ENCODE measurements at regions not wholly inside any gene's neighbourhood (a gene's known extent, or its start where the extent isn't known, plus 50 kb on each side); places are given as distances from the start of the nearest gene placed in this dataset.

DNA sequence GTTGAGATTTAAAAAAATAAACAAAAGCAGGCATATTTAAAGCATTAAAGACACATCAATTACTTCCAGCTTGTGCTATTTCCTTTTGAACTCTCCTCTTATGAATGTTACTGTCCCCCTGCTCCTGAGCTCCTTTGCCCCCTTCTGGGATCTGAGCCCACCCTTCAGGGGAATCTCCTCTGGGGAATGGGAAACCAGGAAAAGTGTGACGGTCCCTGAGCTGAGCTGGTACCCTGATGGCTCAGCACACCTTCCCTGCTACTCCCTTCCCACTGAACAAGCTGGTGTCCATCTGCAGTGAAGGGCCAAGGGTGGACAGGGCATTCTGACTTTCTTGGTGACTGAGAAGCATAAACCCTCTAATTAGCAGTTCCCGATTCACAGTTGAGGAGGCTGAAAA lies 356.3 kb downstream of the PTEN start:
- no peaks in the 10 kb centered on the region for H3K4me1 ChIP-seq (ENCODE audit: control insufficient read depth, low read length)
- H3K27ac ChIP-seq (ENCODE audit: low read depth, low read length), result no peak overlapping the region
- no peaks in the 10 kb centered on the region for H4K20me1 ChIP-seq (ENCODE audit: control insufficient read depth, insufficient read depth, low read depth, low read length)
- no peaks in the 10 kb centered on the region for H3K79me2 ChIP-seq (ENCODE audit: control insufficient read depth, low read length)
- no peaks in the 10 kb centered on the region for H3K27me3 ChIP-seq (ENCODE audit: control insufficient read depth, low read length)
- H3K4me3 ChIP-seq (ENCODE audit: low read length), result no peak overlapping the region
- TF ChIP-seq, protein P1, sequence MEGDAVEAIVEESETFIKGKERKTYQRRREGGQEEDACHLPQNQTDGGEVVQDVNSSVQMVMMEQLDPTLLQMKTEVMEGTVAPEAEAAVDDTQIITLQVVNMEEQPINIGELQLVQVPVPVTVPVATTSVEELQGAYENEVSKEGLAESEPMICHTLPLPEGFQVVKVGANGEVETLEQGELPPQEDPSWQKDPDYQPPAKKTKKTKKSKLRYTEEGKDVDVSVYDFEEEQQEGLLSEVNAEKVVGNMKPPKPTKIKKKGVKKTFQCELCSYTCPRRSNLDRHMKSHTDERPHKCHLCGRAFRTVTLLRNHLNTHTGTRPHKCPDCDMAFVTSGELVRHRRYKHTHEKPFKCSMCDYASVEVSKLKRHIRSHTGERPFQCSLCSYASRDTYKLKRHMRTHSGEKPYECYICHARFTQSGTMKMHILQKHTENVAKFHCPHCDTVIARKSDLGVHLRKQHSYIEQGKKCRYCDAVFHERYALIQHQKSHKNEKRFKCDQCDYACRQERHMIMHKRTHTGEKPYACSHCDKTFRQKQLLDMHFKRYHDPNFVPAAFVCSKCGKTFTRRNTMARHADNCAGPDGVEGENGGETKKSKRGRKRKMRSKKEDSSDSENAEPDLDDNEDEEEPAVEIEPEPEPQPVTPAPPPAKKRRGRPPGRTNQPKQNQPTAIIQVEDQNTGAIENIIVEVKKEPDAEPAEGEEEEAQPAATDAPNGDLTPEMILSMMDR (IDR thresholded peaks at IDR 0.05; ENCODE audit: low read depth, low read length, poor library complexity, severe bottlenecking), result no peak
- TF ChIP-seq EZH2phosphoT487 (IDR thresholded peaks at IDR 0.05; ENCODE audit: borderline replicate concordance, low read length), result no peak
- H3K4me2 ChIP-seq (ENCODE audit: low read length), result no peak overlapping the region
- H3K9me3 ChIP-seq (ENCODE audit: control insufficient read depth, insufficient read depth, low read length), result no peaks in the 10 kb centered on the region
- H3K36me3 ChIP-seq (ENCODE audit: control insufficient read depth, low read length), result no peaks in the 10 kb centered on the region
- no peaks in the 10 kb centered on the region for H3F3A ChIP-seq (ENCODE audit: control insufficient read depth, insufficient read depth)
- no peaks in the 10 kb centered on the region for H3K9me2 ChIP-seq (replicated peaks; ENCODE audit: control insufficient read depth, low read length)

DNA sequence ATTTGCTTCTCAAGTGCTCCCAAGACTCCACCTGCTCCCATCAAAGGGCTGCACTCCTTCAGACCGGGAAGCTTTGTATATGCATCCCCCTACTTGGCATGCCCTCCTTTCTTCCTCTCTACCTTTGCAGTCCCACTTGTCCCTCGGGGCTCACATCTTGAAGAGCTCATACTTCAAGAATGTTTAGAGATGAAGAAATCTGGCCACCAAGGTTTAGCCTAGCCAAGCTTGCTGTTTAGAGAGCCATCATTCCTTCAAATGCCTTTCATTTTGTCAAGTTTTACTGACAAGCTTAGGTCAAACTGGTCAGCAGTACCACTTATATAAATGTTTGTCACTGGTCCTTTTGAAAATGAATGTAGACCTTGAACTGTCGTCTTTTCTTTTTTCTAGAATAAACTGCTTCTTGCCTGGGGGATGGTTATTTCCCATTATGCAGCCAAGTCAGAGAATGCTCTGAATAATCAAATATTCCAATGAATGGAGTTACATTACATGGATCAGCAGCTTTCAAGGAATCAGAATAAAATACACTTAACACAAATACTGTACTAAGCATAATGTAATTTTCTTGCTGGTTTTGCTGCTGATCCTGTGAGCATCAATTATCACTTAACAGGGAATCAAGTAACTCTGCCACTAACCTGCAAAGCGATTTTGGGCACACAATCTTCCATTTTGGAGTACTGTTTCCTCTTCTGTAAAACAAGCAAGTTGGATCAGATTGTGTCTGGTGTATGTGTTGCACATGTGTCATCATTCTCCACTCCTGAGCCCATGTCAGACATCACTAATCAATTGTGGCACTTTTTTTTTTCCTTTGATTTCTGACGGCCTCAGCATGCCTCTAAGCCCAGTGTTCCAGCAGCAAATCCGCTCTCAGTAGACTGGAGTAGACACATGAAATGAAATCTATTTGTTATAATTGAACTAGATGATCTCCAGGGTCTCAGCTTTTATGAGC lies 357.9 kb downstream of the PTEN start:
- no peaks in the 10 kb centered on the region for H4K20me1 ChIP-seq (ENCODE audit: control insufficient read depth, insufficient read depth, low read depth, low read length)
- no peak overlapping the region for H3K27ac ChIP-seq (ENCODE audit: low read depth, low read length)
- TF ChIP-seq EZH2phosphoT487 (IDR thresholded peaks at IDR 0.05; ENCODE audit: borderline replicate concordance, low read length), result no peak
- TF ChIP-seq, protein P1 (IDR thresholded peaks at IDR 0.05; ENCODE audit: low read depth, low read length, poor library complexity, severe bottlenecking), result no peak
- no peaks in the 10 kb centered on the region for H3K4me1 ChIP-seq (ENCODE audit: control insufficient read depth, low read length)
- no peaks in the 10 kb centered on the region for H3K9me2 ChIP-seq (replicated peaks; ENCODE audit: control insufficient read depth, low read length)
- no peaks in the 10 kb centered on the region for H3K79me2 ChIP-seq (ENCODE audit: control insufficient read depth, low read length)
- no peaks in the 10 kb centered on the region for H3F3A ChIP-seq (ENCODE audit: control insufficient read depth, insufficient read depth)
- H3K36me3 ChIP-seq (ENCODE audit: control insufficient read depth, low read length), result no peaks in the 10 kb centered on the region
- no peak overlapping the region for H3K4me2 ChIP-seq (ENCODE audit: low read length)
- H3K27me3 ChIP-seq (ENCODE audit: control insufficient read depth, low read length), result no peaks in the 10 kb centered on the region
- H3K9me3 ChIP-seq (ENCODE audit: control insufficient read depth, insufficient read depth, low read length), result no peaks in the 10 kb centered on the region
- no peak overlapping the region for H3K4me3 ChIP-seq (ENCODE audit: low read length)

GRCh38 chr10:88222881-88223280 lies 359.5 kb downstream of the PTEN start:
- Histone ChIP-seq H3K27me3 (ENCODE audit: control insufficient read depth, low read length) (no peaks in the 10 kb centered on the region), H3F3A (ENCODE audit: control insufficient read depth, insufficient read depth) (no peaks in the 10 kb centered on the region), H3K4me1 (ENCODE audit: control insufficient read depth, low read length) (no peaks in the 10 kb centered on the region), H3K9me3 (ENCODE audit: control insufficient read depth, insufficient read depth, low read length) (no peaks in the 10 kb centered on the region), H3K27ac (ENCODE audit: low read depth, low read length) (no peak overlapping the region), H4K20me1 (ENCODE audit: control insufficient read depth, insufficient read depth, low read depth, low read length) (no peaks in the 10 kb centered on the region), H3K4me3 (ENCODE audit: low read length) (no peak overlapping the region), H3K36me3 (ENCODE audit: control insufficient read depth, low read length) (no peaks in the 10 kb centered on the region), H3K9me2 (replicated peaks; ENCODE audit: control insufficient read depth, low read length) (no peaks in the 10 kb centered on the region), H3K79me2 (ENCODE audit: control insufficient read depth, low read length) (no peaks in the 10 kb centered on the region), H3K4me2 (ENCODE audit: low read length) (no peak overlapping the region)
- TF ChIP-seq, protein P1 (IDR thresholded peaks at IDR 0.05; ENCODE audit: low read depth, low read length, poor library complexity, severe bottlenecking), result no peak
- no peak for TF ChIP-seq EZH2phosphoT487 (IDR thresholded peaks at IDR 0.05; ENCODE audit: borderline replicate concordance, low read length)

Data from DOHH2 (cell line).